ENCODE measurements at regions not wholly inside any gene's neighbourhood (a gene's known extent, or its start where the extent isn't known, plus 50 kb on each side); places are given as distances from the start of the nearest gene placed in this dataset.
A peak's percentile ranks its signal among the peaks of the same experiment; 100 is the strongest.

DNA sequence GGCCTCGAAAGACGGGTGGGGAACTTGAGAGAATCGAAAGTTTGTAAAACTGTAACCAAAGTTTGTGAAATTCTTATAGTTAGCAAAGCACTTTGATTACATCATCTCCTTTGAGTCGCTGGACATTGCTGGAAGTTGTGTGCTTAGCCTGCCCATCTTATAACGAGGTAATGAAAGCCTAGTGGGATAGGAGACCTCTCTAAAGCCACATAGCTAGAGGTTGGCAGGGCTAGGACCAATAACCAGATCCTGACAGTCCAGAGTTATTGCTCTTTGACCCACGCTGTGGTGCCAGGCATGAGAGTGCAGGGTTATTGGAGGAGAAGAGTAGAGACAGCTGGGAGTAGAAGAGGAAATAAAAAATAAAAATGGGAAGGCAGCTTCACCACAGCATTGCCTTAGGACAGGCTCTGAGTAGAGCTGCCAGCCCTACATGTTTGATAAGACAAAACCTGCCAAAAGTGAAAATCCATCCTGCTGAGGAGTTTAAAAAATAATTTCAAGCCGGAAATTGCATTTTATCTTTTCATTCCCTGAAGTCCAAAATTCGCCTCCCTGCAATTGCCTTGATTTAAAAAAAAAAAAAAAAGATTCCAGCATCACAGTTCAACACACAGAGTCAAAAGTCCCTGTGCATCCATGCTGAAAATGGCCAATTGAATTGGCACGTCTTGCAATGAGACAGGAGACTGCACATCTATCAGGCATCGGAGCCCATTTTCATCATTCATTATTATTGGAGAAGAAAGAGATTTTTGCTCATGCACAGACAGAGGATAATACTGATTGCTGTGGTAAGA lies 225.5 kb upstream of the POU2AF2 start:
- no peak for DNase-seq

DNA sequence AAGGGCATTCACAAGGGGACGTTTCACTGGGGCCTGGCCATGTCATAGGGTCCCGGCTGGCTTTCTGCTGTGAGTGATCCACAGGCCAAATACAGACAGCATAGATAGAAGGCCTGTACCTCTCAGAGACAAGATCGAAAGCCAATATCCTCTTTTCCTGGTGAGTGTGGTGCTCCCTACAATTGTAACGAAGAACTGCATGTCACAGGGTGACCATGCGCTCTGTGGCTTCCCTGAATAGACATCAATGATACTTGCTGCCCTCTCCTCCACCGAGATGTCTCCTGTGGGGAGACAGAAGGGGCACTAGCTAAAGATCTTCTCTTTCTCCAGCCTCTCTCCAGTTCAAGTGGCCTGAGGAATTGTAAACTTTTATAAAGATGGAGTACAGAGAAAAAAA lies 226.1 kb upstream of the POU2AF2 start:
- no peak for DNase-seq

DNA sequence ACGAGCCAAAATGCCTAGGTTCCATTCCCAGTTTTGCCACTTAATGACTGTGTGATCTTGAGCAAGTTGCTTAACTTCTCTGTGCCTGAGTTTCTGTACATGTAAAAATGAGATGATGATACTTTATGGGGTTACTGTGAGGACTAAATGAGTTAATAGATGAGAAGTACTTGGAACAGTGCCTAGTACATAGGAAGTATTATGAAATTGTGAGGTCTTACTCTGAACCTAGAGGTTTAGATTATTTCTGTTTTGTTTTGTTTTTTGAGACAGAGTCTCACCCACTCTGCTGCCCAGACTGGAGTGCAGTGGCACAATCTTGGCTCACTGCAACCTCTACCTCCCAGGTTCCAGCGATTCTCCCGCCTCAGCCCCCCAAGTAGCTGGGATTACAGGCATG lies 227.0 kb upstream of the POU2AF2 start:
- no peak for DNase-seq

DNA sequence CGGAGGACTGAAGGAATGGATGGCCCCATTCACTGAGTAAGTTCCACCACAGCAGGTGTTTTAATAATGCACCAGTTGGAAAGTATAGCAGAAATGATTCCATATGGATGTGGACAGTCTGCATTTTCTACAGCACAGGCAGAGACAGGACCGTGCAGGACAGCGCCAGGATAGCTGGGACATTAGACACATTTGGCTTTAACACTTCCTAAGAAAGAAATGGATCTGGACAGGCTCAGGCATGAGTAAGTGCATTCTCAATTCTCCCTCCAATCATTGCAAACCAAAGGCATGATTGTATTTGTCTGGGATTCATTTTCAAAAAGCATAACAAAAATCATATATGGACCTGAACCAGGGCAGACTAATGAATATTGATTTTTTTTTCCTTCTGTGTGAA lies 233.0 kb upstream of the POU2AF2 start:
- DNase-seq = no peak

DNA sequence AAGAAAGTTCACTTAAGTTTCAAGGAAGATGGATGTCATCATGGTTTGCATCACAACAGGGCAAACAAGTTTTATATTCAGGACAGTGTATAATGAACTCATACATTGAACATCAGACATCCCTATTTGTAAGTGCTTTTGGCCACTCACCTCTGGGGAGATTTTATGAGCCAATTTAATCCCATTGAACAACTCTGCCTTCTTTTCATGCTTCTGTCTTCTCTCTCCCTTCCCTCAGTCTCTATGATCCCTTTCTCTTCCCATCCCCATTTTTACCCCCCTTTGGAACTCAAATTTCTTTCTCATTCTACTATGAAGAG lies 234.3 kb upstream of the POU2AF2 start:
- no peak for DNase-seq

DNA sequence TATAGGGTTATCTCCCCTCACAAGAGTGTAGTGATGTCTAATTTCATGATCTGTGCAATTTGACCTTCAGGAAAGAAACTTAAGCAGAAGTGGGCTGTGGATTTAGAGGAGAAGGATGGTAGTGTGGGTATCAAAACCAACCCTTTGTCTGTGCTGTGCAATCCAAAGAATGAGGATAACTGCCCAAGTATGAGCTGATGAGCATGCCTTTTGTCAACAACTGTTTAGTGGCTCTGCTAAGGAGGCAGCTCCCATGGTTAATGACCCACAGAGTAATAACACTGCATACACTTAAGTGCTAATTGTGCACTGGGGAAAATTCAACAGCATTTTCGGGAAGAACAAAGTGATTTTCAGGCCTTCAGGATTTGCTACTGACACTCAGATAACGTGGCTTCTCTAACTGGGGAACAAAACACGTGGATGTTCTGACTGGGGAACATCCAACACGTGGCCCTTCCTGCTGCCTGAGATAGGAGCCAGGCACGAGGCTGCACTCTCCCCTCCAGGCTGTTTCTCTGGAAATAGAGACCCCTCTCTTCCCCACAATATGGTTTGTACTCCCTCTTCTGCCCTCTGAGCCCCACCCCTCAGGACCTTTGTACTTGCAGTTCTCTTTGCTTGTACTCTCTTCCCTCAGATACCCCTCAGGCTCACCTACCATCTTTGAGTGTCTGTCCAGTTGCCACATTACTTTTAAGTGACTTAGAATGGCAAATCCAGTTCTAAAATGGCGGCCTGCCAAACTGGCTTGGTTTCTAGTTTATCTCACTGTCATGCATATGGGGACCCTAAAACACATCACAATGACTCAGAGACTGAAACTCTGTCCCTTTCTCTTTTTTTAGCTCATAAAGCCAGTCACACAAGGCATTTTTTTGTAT lies 234.9 kb upstream of the POU2AF2 start:
- DNase-seq = no peak

DNA sequence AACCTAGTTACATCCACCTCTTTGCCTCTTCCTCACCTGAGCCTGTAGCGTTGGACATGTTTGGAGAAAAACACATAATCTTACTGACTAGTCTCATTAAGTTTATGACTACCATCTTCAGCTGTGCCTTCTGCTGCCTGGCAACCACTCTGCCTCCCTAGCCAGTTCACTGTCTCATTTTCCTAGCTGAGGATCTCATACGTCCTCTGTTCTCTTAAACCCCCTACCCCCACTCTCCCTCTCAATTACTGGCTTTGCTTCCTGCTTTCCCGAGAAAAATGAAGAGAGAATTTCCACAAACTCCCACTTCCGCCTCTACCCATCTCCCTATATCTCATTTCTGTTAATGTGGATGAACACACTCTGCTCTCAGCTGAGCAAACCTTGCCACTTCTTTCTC lies 239.3 kb upstream of the POU2AF2 start:
- no peak for DNase-seq

DNA sequence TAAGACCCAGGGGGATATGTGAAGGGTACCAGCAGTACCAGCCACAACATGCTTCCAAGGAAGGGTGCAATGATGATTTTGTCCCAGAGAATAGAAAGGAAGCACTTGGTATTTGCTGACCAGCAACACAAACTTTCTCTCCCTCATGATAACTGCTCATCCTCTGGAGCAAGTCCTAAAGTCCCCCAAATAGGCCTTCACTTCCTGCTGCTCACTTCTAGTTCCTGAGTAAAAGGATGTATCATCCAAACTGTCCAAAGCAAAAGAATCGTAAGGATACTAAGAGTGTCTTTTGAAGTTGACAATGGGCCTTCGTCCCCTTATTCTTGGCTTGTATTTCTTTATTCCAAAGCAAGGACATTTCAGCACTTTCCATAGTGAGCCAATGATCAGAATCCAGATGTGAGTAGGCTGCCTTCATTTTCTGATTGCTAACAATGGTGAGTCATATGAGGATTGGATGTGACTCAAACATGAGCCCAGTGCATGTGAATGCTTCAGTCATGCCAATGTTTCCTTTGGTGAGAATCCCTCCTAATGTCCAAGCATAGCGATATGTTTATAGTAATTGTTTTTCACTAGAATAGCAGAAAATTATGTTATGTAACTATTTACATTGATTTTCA lies 243.4 kb upstream of the POU2AF2 start:
- DNase-seq = no peak

DNA sequence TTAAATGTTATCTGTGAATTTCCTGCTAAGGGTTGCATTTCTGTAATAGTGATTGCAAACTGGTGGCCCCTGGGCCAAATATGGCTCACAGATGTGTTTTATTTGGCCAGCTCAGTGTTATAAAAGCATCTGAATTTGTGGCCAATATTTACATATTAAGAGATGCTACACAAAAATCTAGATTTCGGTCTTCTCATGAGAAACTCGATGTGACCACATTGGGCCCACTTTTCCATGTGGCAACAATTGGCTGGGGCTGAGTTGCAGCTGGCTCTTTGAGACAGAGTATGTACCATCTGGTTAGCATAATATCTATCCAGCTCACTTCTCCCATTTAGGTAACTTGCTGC lies 244.5 kb upstream of the POU2AF2 start:
- DNase-seq = no peak

DNA sequence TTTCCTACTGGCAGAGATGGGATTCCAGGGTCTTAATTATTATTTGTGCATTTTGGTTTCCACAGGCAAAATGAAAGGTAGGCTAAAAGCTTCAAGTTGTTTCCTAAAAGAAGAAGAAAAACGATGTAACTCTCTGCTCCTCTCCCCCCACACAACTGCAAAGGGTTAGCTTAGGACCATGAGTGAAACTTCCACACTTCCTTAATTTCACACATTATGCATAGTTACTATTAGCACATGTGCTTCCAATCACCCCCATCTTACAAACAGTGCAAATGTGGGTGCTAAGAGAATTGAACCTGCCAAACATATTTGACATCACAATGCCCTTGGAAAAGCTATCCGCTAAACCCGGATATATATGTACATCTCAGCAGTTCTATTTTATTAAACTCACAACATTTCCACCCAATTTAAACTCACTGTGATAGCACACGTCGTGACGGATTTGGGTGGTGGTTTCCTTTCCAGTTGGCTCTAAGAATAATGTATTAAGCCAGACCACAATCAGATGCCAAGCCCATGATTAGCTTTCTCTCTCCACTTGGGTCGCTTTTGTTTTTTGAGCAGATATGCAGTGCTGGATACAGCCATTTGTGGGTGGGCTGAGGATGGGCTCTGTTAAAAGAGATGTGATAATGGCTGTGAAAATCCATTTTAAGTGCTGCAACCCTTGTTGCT lies 245.0 kb upstream of the POU2AF2 start:
- no peak for DNase-seq

DNA sequence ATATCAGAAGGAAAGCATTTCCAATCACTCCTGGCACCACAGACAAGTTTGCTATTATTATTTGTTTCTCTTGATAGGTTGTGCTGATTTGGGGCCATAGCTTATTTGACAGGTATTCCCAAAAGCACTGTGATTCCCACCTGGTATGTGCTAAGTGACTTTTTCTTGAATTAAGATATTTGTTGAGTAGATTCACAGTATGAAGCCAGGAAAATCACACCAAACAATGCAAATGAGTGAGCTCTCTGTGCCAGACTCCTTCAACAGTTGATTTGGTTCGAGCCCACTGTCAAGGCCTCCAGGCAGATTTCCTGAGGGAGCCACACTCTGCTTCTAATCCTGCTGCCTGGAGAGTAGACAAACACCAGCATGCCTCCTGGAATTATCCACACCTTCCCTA lies 253.0 kb upstream of the POU2AF2 start:
- DNase-seq = no peak

DNA sequence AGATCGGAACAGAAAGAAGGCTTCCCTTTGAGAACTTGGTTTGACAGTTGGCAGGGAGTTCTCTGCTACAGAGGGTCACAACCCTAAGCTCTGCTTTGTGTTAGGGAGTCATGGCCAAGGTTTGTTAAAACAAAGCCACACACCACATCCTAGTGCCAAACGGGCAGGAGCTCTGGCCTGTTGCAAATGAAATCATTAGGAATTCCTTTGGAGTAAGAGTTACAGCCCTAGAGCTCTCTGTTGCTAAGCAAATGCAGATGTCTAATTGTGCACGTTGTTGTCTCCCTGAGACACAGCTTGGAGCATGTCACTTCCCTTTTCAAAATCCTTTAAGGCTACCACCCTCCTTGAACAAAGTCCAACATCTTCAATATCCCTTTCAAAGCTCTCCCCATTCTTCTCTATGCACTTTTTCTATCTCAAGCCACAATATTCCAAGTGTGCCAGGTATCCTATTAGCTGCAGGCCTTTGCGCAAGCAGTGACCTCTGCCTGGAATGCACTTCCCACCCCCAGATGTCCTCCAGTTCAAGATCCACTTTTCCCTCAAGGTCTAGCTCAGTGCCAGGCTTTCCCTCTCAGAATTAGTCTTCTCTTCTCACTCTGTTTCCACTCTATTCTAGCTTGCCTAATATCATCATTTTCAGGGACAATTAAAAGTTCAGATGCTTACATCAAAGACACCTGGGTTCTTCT lies 253.7 kb upstream of the POU2AF2 start:
- DNase-seq = no peak

DNA sequence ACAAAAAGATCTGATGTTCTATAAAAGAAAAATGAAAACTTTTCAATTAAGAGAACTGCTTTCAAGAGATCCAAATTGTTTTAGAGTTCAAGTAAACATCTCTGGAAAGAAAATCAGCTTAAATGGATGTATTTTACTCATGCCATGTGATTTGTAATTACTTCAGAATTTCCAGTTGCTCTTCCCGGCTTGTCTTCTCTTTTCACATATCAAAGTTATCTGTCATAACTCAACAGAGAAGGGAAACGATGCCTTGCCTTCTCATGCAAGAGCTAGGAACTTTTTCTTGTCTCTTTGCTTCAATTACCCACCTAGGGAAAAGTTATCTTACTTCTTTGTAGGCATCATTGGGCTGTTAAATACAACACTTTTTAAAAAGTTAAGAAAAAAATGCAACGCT lies 255.2 kb upstream of the POU2AF2 start:
- no peak for DNase-seq

DNA sequence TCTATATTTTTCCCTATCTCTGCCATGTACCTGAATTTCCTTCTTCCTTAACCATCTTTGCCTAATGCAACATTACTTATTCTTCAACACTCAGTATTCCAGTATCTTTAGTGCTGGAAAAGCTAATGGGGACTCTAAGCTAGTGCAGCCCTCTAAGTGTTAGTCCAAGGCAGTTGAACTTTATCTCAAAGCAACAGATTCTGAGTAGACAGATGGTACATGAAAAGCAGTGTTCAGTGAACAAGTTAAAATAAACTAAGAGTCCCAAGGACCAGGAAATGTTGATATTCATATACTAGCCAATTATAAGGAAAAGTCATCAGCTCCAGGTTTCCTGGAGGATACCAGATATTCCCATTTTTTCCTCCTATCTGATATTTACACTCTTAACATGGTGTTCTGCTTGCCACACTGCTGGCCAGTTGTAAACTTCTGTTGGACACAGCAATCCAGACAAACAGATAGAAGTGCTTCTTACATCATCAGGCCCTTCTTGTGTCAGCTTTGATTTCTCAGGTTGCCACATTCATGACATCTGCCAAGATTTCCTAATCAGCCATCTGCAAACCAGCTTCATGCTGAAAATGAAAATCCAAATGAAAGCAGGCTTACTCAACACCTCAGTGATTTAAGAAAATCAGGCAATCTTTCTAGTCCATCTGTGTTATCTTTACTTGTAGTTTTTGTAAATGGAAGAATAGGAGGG lies 255.9 kb upstream of the POU2AF2 start:
- peak; percentile 7 for DNase-seq

DNA sequence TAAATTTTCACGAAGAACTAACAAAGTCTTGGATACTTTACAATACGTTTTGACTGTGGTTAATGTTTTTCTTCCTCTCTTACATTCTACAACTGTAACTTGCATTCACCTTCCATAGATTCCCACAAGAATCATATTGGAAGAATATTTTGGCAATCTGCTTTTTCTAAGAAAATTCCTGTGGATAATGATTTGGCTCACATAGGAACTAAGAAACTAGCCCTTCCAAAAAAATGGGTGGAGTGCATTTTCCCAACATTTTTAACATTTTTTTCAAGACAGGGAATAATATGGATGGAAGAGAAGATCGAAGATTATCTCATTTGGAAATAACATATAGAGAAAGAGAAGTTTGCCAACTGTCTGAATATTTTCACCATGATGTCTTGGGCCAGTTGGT lies 256.9 kb upstream of the POU2AF2 start:
- no peak for DNase-seq

DNA sequence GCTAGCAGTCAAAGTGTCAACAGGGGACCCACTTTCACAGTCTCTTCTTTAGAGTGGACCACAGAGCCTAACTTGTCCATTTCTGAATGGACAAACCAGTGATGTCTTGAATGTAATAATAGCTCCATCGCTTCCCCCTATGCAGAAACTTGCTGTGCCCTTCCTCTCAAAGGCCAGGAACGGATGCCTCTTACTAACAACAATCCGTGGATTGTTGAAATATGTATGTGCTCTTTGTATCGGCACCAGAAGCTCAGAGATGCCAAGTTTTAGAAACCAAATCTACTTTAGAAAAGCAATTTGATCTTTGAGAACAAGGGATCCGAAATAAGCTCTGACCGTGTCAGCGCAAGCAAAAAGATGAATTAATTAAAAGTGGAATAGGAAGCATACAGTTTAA lies 259.5 kb upstream of the POU2AF2 start:
- DNase-seq = no peak

DNA sequence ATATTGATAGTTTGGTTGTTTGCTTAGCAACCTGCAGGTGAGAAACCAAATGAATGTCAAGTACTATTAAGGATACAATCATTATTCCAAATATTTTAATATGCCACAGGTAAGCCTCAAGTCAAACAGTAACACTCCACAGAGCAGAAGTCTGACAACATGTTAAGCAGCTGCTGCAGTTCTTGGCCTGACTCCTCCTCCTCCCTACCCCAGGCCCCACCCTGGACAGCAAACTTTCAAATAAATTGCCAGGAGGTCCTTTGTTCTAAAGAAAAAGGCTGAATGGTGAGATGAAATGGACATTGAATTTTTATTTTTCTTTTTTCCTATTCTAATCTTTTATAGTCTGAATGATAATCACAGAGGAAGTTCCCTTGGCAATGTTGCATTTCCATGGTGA lies 260.0 kb upstream of the POU2AF2 start:
- DNase-seq = no peak

DNA sequence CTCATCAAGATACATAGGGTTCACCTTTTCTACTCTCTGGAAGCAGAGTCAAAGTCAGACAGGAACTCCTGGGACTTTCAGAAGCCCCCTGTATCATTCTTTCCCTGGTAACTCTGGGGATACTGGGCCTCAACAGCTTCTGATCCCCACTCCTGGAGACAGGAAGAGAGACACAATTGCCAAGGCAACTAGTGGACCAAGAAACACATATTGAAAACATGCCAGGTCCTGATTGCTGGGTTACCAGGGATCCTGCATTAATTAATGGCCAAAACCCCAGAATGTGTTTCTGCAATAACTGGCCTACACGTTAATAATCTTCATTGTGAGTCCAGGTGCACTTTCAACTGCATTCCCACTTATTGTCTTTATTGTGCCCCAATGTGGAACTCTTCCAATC lies 260.8 kb upstream of the POU2AF2 start:
- no peak for DNase-seq

DNA sequence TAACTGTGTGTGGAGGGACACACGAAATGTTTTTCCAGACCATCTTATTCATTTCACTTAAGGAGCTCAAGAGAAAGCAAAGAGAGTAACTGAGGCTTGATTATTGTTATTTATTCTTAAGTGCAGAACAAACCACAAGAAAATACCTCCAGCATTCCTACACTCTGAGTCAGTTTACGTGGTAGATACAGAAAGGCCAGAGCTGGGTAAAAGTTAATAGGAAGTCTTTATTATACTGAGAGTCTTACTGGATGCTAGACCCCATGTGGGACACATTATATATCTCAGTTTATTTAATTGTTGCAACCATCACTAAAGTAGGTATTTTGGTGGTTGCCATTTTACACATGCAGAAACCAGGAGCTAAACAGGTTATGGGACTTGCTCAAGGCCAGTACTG lies 261.4 kb upstream of the POU2AF2 start:
- no peak for DNase-seq

DNA sequence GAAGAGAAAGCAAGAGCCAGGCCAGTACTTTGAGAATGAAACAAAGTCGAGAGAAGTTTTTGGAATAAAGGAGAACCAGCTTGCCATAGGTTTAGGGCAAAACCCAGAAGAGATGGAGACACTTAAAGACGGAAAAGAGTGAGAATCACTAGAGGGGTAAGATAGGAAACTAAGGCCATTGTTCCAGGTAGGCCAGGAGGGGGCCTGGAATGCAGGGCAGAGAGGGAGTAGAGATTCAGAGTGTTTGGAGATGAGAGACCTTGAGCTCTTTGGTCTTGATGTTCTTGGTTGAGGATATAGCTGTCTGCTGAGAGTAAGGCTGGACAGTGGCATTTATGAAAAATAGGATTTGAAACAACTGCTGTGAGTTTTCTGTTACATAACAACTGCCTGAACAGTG lies 263.3 kb upstream of the POU2AF2 start:
- DNase-seq = no peak

DNA sequence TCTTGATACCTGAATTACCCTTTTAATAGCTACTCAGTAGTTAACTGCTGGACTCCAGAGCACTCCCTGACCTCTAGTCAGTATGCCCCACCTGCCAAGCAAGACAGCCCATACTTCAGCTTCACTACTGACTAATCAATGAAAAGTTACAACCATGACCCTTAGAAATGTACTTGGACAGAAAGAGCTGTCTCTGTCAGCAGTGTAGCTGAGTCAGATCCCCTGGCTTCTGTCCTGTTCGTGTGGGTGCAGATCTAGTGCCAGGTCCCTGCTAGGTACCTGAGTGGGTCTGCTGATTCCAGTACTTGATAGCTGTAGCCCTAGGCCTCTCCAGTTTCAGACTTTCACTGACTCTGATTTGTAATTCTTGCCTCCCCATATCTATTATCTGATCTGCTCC lies 265.8 kb upstream of the POU2AF2 start:
- DNase-seq = no peak

DNA sequence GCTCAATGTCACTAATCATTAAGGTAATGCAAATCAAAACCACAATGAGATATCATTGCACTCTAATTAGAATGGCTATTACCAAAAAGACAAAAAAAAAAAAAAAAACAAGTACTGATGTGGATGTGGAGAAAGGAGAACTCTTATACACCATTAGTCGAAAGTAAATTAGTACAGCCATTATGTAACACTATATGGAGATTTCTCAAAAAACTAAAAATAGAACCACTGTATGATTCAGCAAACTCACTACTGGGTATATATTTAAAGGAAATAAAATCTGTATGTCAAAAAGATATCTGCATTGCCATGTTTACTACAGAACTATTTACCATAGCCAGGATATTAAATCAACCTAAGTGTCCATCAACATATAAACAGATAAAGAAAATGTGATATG lies 265.4 kb upstream of the ARHGAP20 start:
- DNase-seq = no peak

Measured in CD4-positive, alpha-beta T cell treated with Interferon gamma for 1 hour (primary cell).